RWPE2 (cell line): ENCODE measurements at regions not wholly inside any gene's neighbourhood (a gene's known extent, or its start where the extent isn't known, plus 50 kb on each side); places are given as distances from the start of the nearest gene placed in this dataset.

Experiments
- ATAC-seq: fragments of 200-7000 bp; cut with Tn5 transposase; 3 replicates; pipeline ENCODE4 v1.9.1; 2021; ENCODE audit warnings: low read depth
- DNase-seq: peaks from one replicate; pipeline ENCODE4 v3.0.0-alpha.2; 2020; ENCODE audit warnings: low spot score
- H3K27ac ChIP-seq: fragments of 450-650 bp; 2 replicates; pipeline ENCODE4 v1.5.1; 2017; ENCODE audit warnings: mild to moderate bottlenecking; ENCODE audit not compliant: poor library complexity, severe bottlenecking
- H3K27me3 ChIP-seq: fragments of 250-450 bp; sonication (Bioruptor Pico); 2 replicates; pipeline ENCODE4 v1.5.1; 2021; ENCODE audit warnings: mild to moderate bottlenecking, moderate library complexity; ENCODE audit not compliant: insufficient read depth, poor library complexity, severe bottlenecking
- H3K36me3 ChIP-seq: fragments of 250-450 bp; sonication (Bioruptor Pico); 2 replicates; pipeline ENCODE4 v1.5.1; 2020; ENCODE audit warnings: low read depth, mild to moderate bottlenecking, moderate library complexity
- H3K4me1 ChIP-seq: fragments of 250-450 bp; sonication (Bioruptor Pico); 2 replicates; pipeline ENCODE4 v1.5.1; 2021; ENCODE audit warnings: mild to moderate bottlenecking, moderate library complexity; ENCODE audit not compliant: insufficient read depth, poor library complexity, severe bottlenecking
- H3K4me3 ChIP-seq: fragments of 250-450 bp; sonication (Bioruptor Pico); 2 replicates; pipeline ENCODE4 v1.5.1; 2021; ENCODE audit warnings: mild to moderate bottlenecking, moderate library complexity; ENCODE audit not compliant: severe bottlenecking
- H3K9me3 ChIP-seq: fragments of 250-450 bp; sonication (Bioruptor Pico); 2 replicates; pipeline ENCODE4 v1.5.1; 2021; ENCODE audit warnings: mild to moderate bottlenecking, moderate library complexity; ENCODE audit not compliant: severe bottlenecking
- TF ChIP-seq, protein P1 (sequence below): fragments of 450-650 bp; IDR thresholded peaks from one replicate; pipeline ENCODE4 v1.5.1; 2017; ENCODE audit warnings: mild to moderate bottlenecking, moderate library complexity; ENCODE audit not compliant: poor library complexity, severe bottlenecking

DNA sequence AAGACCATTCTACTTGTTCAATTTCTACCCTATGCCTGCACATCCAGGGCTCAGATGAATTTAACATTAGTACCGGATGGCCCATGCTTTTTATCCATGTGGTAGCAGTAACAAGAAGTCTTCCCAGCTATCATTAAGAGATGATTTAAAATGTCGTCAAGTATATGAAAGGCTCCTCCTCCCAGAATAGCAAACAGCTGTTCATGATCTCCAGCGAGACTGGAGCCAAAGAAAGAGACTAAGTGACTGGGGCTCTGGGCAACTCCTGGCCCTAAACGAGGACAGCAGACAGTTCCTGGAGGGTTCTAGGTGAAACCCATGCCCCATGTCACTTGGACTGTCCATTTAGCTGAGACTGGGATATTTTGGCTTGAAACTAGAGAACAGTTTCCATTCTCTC, 160.8 kb downstream of the CDC5L start:
- TF ChIP-seq, protein P1, sequence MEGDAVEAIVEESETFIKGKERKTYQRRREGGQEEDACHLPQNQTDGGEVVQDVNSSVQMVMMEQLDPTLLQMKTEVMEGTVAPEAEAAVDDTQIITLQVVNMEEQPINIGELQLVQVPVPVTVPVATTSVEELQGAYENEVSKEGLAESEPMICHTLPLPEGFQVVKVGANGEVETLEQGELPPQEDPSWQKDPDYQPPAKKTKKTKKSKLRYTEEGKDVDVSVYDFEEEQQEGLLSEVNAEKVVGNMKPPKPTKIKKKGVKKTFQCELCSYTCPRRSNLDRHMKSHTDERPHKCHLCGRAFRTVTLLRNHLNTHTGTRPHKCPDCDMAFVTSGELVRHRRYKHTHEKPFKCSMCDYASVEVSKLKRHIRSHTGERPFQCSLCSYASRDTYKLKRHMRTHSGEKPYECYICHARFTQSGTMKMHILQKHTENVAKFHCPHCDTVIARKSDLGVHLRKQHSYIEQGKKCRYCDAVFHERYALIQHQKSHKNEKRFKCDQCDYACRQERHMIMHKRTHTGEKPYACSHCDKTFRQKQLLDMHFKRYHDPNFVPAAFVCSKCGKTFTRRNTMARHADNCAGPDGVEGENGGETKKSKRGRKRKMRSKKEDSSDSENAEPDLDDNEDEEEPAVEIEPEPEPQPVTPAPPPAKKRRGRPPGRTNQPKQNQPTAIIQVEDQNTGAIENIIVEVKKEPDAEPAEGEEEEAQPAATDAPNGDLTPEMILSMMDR, result no peak
- no peaks in the 10 kb centered on the region for H3K27me3 ChIP-seq
- DNase-seq (no peak), ATAC-seq (no peak)
- H3K27ac ChIP-seq, result no peak overlapping the region
- H3K9me3 ChIP-seq, result no peaks in the 10 kb centered on the region
- H3K4me1 ChIP-seq, result no peaks in the 10 kb centered on the region
- no peaks in the 10 kb centered on the region for H3K36me3 ChIP-seq
- H3K4me3 ChIP-seq, result no peak overlapping the region

DNA sequence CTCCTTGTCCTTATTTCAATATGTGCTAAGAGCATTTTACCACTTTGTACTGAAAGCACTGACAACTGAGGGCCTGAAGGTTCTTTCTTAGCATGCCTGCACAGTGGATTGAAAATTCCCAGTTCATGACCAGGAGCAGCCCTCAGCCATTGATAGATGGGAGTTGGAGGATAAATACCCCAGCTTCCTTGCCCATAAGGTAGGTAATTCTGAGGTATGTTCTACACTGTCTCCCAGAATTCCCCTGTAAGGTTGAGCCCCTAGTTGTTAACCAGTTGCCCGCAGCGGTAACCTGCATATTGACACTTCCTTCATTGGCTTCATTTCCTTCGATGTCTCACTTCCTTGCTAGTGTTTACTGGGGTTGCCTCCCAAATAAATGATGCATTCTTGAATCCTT, 162.0 kb downstream of the CDC5L start:
- Histone ChIP-seq H3K4me1 (no peaks in the 10 kb centered on the region), H3K27ac (no peak overlapping the region), H3K9me3 (no peaks in the 10 kb centered on the region), H3K27me3 (no peaks in the 10 kb centered on the region), H3K4me3 (no peak overlapping the region), H3K36me3 (no peaks in the 10 kb centered on the region)
- no peak for DNase-seq
- no peak for ATAC-seq
- TF ChIP-seq, protein P1, result no peak

DNA sequence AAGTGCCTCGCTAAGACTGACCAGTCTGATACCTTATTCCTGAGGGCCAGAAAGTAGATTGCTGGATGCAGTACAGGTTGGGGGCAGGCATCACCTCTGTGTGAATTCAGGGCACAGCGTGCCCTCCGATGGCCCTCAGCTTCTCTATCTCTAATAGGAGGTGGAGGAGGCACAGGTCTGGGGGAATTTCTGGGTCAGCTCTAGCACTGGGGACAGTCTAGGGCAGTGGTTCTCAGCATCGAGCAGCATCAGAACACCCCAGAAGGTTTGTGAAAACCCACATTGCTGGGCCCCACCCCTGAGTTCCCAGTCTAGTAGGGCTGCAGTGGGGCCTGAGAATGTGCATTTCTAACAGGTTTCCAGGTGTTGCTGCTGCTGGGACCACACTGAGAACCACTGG, 166.7 kb downstream of the CDC5L start:
- TF ChIP-seq, protein P1, result no peak

DNA sequence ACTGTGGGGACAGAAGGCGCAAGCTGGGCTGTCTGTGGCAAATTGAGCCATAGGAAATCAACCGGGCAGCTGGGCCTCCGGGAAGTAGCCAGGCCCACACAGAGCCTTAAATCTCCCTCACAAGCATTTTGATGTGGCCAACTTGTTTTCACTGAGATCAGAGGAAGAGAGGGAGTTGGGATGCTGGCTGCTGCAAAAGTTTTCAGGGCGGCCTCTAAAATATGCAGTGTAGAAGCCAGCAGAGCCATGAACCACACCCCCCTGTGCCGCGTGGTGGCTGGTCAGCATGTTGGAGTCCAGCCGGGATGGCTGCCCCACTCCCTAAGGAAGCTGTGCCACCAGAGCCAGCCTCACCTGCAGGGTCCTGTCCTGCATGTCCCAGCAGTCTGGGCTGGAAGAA, 167.4 kb downstream of the CDC5L start:
- DNase-seq, result no peak
- TF ChIP-seq, protein P1, result no peak
- Histone ChIP-seq H3K9me3 (no peaks in the 10 kb centered on the region), H3K36me3 (no peaks in the 10 kb centered on the region), H3K4me3 (no peak overlapping the region), H3K4me1 (no peaks in the 10 kb centered on the region), H3K27me3 (no peaks in the 10 kb centered on the region), H3K27ac (no peak overlapping the region)
- ATAC-seq, result no peak

More for the DNA sequence above, 166.7 kb downstream of the CDC5L start:
- no peaks in the 10 kb centered on the region for H3K9me3 ChIP-seq
- no peak overlapping the region for H3K27ac ChIP-seq
- ATAC-seq (no peak), DNase-seq (no peak)
- no peaks in the 10 kb centered on the region for H3K4me1 ChIP-seq
- H3K36me3 ChIP-seq, result no peaks in the 10 kb centered on the region
- no peaks in the 10 kb centered on the region for H3K27me3 ChIP-seq
- no peak overlapping the region for H3K4me3 ChIP-seq

DNA sequence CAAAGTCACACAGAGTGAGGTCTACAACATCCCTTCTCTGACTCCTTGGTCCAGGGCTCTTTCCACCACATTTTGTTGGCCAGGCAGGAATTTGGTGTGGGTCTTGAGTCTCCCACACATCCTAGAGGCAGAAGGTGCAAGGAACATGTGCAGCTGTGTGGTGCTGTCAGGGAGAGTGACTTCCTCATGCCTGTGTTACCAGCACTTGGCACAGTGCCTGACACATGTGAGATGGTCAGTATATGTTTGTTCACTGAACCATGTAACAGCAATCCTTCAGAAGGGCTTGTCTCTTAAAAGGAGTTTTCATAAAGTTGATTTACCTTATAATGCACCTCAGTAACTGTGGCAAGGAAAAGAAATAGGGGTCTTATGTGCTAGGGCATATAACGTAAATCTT, 168.5 kb downstream of the CDC5L start:
- Histone ChIP-seq H3K27ac (no peak overlapping the region), H3K27me3 (no peaks in the 10 kb centered on the region), H3K4me3 (no peak overlapping the region), H3K4me1 (no peaks in the 10 kb centered on the region), H3K36me3 (no peaks in the 10 kb centered on the region), H3K9me3 (no peaks in the 10 kb centered on the region)
- no peak for DNase-seq
- ATAC-seq, result no peak
- TF ChIP-seq, protein P1, result no peak
